Thyroid gland (tissue), 4 donors: ENCODE measurements at regions not wholly inside any gene's neighbourhood (a gene's known extent, or its start where the extent isn't known, plus 50 kb on each side); places are given as distances from the start of the nearest gene placed in this dataset.

Source experiments
- POLR2A ChIP-seq, 2 donors: fragments of 450-650 bp; IDR thresholded peaks; one replicate each; pipeline ENCODE4 v1.6.1; 2017; ENCODE audit warnings: antibody characterized with exemption in 2 of 2, mild to moderate bottlenecking in 2 of 2, moderate library complexity in 1 of 2
- TF ChIP-seq, protein P1 (sequence below), 6 experiments: fragments of 200-600 bp in 3 of 6; fragments of 450-650 bp in 3 of 6; sonication (generic) in 3 of 6; IDR thresholded peaks; one replicate each; pipeline ENCODE4 v1.5.1; 2016 to 2019; ENCODE audit warnings: antibody characterized with exemption in 6 of 6, mild to moderate bottlenecking in 2 of 6, inconsistent platforms in 1 of 6, moderate library complexity in 1 of 6

DNA sequence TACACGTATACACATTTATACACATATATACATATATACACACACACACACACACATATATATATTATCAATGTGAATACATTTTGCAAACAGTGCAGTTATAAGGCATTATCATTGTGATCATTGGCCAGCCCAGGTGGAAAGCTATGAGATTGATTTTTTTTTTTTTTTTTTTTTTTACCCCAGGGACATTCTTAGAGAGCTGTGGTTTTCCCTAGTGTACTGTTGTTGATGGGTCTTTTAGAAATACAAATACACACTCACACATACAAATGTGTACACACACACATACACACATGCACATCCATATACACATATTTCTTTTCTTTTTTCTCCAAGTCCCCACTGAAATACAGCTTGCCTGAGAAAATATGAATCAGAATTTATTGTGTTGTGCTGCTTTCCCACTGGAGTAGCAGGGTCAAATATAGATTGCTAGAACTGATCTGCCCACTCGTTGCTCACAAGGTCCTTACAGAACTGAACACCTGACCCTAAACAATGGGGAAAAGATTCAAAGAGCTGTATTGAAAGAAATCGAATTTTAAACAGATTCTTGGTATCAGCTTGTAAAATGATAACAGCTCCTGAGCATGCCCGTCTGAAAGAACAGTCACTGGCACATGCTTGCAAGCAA is 325.6 kb downstream of the OMA1 start:
- TF ChIP-seq, protein P1, sequence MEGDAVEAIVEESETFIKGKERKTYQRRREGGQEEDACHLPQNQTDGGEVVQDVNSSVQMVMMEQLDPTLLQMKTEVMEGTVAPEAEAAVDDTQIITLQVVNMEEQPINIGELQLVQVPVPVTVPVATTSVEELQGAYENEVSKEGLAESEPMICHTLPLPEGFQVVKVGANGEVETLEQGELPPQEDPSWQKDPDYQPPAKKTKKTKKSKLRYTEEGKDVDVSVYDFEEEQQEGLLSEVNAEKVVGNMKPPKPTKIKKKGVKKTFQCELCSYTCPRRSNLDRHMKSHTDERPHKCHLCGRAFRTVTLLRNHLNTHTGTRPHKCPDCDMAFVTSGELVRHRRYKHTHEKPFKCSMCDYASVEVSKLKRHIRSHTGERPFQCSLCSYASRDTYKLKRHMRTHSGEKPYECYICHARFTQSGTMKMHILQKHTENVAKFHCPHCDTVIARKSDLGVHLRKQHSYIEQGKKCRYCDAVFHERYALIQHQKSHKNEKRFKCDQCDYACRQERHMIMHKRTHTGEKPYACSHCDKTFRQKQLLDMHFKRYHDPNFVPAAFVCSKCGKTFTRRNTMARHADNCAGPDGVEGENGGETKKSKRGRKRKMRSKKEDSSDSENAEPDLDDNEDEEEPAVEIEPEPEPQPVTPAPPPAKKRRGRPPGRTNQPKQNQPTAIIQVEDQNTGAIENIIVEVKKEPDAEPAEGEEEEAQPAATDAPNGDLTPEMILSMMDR (IDR thresholded peaks at IDR 0.05), result no peak
- TF ChIP-seq POLR2A (IDR thresholded peaks at IDR 0.05), result no peak
